GM12878 (cell line): ENCODE measurements at regions not wholly inside any gene's neighbourhood (a gene's known extent, or its start where the extent isn't known, plus 50 kb on each side); places are given as distances from the start of the nearest gene placed in this dataset.
"Not testable (repeated sequence)": the region's sequence is repeated elsewhere in the genome, so short reads cannot be mapped to it uniquely, and the experiment has no call there.

Source experiments
- ATF7 ChIP-seq: fragments of 450-650 bp; IDR thresholded peaks from 2 replicates; pipeline ENCODE4 v1.6.1; 2016; ENCODE audit warnings: low read depth, mild to moderate bottlenecking
- CREB1 ChIP-seq: IDR thresholded peaks from 2 replicates; pipeline ENCODE4 v1.6.1; 2012; ENCODE audit warnings: low read depth, mild to moderate bottlenecking, inconsistent platforms
- EZH2 ChIP-seq: IDR thresholded peaks from 2 replicates; pipeline ENCODE4 v1.6.1; 2012; ENCODE audit warnings: low read depth, mild to moderate bottlenecking, control low read depth, inconsistent platforms, low read length, borderline replicate concordance; ENCODE audit not compliant: control insufficient read depth
- NR2C2 ChIP-seq: IDR thresholded peaks from 2 replicates; pipeline ENCODE4 v1.6.1; 2011; ENCODE audit warnings: borderline replicate concordance, low read depth; ENCODE audit not compliant: control insufficient read depth, insufficient read length
- NR2F1 ChIP-seq: fragments of 450-650 bp; conservative IDR thresholded peaks from 2 replicates; pipeline ENCODE4 v1.6.1; 2017; ENCODE audit warnings: mild to moderate bottlenecking
- POLR2AphosphoS5 ChIP-seq: IDR thresholded peaks from 2 replicates; pipeline ENCODE4 v1.6.1; 2011; ENCODE audit warnings: mild to moderate bottlenecking, low read length, inconsistent platforms
- USF2 ChIP-seq: IDR thresholded peaks from 2 replicates; pipeline ENCODE4 v1.6.1; 2011; ENCODE audit warnings: low read depth, low read length, improper control_type of control experiment, borderline replicate concordance
- TF ChIP-seq, protein P1 (sequence below), 3 experiments: IDR thresholded peaks in 2 of 3; conservative IDR thresholded peaks in 1 of 3; 2 replicates each; pipeline ENCODE4 v1.5.1; 2011; ENCODE audit warnings: low read depth in 3 of 3, low read length in 3 of 3, mild to moderate bottlenecking in 3 of 3, control low read depth in 2 of 3, moderate library complexity in 2 of 3, inconsistent platforms in 1 of 3, mixed read lengths in 1 of 3; ENCODE audit not compliant: control insufficient read depth in 2 of 3, insufficient read depth in 1 of 3; ENCODE audit errors: extremely low read depth in 1 of 3

GRCh38 chr4:118492963-118493362 is 140.2 kb upstream of the PRSS12 start:
- not testable (repeated sequence) for TF ChIP-seq NR2F1, CREB1, USF2, POLR2AphosphoS5, ATF7, NR2C2, EZH2
- TF ChIP-seq, protein P1, sequence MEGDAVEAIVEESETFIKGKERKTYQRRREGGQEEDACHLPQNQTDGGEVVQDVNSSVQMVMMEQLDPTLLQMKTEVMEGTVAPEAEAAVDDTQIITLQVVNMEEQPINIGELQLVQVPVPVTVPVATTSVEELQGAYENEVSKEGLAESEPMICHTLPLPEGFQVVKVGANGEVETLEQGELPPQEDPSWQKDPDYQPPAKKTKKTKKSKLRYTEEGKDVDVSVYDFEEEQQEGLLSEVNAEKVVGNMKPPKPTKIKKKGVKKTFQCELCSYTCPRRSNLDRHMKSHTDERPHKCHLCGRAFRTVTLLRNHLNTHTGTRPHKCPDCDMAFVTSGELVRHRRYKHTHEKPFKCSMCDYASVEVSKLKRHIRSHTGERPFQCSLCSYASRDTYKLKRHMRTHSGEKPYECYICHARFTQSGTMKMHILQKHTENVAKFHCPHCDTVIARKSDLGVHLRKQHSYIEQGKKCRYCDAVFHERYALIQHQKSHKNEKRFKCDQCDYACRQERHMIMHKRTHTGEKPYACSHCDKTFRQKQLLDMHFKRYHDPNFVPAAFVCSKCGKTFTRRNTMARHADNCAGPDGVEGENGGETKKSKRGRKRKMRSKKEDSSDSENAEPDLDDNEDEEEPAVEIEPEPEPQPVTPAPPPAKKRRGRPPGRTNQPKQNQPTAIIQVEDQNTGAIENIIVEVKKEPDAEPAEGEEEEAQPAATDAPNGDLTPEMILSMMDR (IDR thresholded peaks at IDR 0.05 in 2 of 3, conservative IDR thresholded peaks at IDR 0.05 in 1 of 3; ENCODE audit: control insufficient read depth in 2 of 3, extremely low read depth in 1 of 3, insufficient read depth in 1 of 3, low read depth in 3 of 3, low read length in 3 of 3) = not testable (repeated sequence)
